Hepatic stellate cell (primary cell): ENCODE measurements at regions not wholly inside any gene's neighbourhood (a gene's known extent, or its start where the extent isn't known, plus 50 kb on each side); places are given as distances from the start of the nearest gene placed in this dataset.
"Not testable (repeated sequence)": the region's sequence is repeated elsewhere in the genome, so short reads cannot be mapped to it uniquely, and the experiment has no call there.

Experiments
- DNase-seq: peaks from one replicate; pipeline ENCODE4 v3.0.0; 2011; ENCODE audit warnings: low spot score

DNA sequence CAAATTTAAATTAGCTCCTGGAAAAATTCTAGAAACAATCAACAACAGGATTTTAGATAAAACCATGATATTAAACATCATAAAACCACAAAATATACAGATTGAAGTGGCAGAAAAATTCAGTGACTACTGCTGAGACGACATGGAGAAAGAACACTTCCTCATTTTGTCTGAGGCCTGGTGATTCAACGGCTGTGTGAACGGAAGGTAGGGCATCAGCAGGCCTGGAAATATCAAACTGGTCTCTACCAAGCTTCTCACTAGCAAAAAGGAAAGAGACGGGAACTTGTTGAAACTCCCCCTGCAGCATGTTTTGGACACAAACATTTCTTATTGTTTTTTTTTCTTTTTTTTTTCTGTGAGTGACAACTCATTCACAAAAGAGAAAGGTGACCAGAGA, 58.0 kb upstream of the AHI1 start:
- no peak for DNase-seq

- no peak for DNase-seq
Measured at GRCh38 chr6:135557582-135557981, 60.0 kb upstream of the AHI1 start.

DNA sequence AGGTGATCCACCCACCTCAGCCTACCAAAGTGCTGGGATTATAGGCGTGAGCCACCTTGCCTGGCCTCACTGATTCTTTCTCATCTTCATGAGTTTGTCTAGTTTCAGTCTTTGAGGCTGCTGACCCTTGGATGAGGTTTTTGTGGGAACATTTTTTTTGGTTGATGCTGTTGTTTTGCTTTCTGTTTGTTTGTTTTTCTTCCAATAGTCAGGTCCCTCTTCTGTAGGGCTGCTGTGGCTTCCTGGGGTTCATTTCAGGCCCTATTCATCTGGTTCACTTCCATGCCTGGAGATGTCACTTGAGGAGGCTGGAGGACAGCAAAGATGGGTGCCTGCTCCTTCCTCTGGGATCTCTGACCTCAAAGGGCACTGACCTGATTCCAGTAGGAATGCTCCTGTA, 68.1 kb upstream of the AHI1 start:
- DNase-seq: not testable (repeated sequence)

DNA sequence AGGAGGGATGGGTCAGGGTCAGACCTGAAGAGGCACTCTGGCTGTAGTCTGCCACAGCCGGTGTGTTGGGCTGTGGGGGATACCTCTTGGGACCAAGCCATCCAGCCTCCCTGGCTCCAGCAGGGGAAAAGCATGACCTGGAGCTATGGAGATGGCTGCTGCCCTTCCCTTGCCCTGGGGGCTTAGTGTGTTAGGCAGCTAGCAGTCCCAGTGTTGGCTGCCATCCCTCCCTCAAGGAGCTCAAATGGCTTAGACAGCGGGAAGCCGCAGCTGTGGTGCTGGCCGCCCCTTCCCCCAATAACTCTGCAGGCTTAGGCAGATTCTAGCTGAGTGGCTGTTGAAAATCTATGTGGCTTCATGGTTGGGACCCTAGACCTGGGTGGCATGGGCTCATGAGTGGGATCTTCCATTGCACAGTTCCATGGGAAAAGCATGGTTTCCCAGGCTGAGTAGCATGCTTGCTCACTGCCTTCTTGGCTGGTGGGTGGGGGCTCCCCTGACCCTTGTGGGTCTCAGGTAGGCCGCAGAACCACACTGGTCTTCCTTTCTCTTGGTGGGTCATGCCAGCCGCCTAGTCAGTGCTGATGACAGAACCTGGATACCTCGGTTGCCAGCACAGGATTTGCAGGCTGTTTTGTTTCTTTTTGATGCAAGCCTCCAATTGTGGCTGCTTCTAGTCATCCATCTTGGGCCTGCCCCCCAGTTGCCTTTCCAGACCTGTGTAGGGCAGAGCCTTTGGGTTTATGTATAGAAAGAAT, 69.0 kb upstream of the AHI1 start:
- no peak for DNase-seq

- no peak for DNase-seq
Measured at GRCh38 chr6:135567375-135568083, 70.0 kb upstream of the AHI1 start.

- DNase-seq: peak; percentile 51
Measured at GRCh38 chr6:135568379-135568778, 70.8 kb upstream of the AHI1 start.

DNA sequence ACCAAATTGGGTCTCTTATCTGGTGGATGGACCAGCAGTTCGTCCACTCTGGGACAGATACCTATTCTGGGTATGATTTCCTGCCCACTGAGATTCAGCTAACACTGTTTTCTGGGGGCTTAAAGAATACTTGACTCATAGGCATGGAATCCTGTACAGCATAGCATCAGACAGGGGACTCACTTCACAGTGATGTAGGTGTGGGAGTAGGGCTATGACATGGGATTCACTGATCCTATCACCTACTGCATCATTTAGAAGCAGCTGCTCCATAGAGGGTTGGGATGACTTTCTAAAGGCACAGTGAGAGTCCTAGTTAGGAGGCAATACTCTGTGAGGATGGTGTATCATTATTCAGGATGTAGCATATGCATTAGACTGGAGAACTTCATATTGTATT, 74.5 kb upstream of the AHI1 start:
- DNase-seq: no peak

DNA sequence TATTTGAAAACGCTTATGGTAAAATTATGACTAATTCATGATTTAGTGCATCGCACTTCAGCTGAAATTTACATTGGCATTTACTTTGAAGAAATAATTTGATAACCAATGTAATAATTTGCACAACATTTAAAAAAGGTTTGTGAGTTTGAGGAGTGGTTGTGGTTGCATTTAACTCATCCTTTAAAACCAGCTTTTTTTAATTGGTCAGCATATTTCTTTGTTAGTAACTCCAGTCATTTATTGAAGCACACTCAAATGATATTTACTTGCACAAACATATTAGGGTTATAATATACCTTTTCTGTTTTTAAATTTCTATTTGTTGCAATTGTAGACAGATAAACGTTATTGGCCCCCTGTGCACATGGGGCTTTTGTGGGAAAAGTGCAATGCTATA, 78.1 kb upstream of the AHI1 start:
- no peak for DNase-seq

DNA sequence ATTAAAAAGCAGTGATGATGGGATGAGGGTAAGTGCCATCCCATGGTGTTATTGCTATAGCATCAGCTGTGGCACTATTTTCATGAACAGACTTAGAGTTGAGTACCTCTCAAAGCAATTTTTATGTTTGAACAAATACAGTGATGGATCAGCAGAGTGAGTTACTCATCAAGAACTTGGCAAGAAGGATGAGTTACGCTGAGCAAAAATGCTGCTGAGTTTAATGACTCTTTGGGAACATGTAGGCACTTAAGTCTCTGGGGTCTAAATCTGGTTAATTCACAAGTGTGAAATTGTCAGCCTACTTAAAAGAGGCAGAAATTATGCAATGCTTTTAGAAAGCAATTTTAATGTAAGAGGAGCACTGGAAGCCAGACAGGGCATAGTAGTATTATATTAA, 78.5 kb upstream of the AHI1 start:
- DNase-seq: no peak

- no peak for DNase-seq
Measured at GRCh38 chr6:135577059-135577538, 79.6 kb upstream of the AHI1 start.

DNA sequence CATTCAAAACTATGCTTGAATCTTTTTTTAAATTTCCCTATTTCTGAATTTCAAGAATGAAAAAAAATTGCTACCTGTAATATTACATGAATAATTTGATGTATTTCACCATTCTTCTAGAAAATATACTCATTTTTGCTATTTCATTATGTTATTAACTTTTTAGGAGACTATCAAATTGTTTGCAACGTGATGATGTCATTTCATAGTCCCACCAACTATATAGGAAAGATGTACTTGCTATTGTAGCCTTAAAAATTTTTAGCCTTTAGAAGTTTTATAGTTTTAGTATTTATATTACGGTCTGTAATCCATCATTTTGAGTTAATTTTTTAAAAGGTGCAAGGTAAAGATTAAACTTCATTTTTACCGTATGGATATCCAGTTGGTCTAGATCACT, 81.4 kb upstream of the AHI1 start:
- DNase-seq: no peak

GRCh38 chr6:135581211-135581610, 83.7 kb upstream of the AHI1 start:
- DNase-seq: no peak

GRCh38 chr6:135583256-135583761, 85.8 kb upstream of the AHI1 start:
- DNase-seq: no peak

- DNase-seq: no peak
Measured at GRCh38 chr6:135586388-135586787, 88.8 kb upstream of the AHI1 start.

- DNase-seq: no peak
Measured at GRCh38 chr6:135586844-135587243, 89.3 kb upstream of the AHI1 start.

- no peak for DNase-seq
Measured at GRCh38 chr6:135592276-135592675, 94.7 kb upstream of the AHI1 start.

DNA sequence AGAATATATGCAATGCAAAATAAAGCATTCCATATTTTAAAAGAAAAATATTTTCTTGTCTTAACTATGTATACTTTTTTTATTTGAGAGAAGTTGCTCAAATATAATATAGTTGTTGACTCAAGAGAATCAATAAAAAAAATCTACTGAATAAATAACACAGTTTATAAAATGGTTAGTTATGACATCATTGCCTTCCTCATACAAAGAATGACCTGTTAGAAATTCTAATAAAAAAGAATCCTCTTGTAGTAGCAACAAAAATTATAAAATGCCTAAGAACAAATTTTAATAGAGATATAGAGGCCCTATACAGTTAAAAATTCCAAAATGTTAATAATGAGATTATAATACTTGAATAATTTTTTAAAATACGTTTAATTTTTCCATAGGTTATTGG, 96.5 kb upstream of the AHI1 start:
- DNase-seq: no peak

GRCh38 chr6:135600086-135600702, 102.7 kb upstream of the AHI1 start:
- no peak for DNase-seq

DNA sequence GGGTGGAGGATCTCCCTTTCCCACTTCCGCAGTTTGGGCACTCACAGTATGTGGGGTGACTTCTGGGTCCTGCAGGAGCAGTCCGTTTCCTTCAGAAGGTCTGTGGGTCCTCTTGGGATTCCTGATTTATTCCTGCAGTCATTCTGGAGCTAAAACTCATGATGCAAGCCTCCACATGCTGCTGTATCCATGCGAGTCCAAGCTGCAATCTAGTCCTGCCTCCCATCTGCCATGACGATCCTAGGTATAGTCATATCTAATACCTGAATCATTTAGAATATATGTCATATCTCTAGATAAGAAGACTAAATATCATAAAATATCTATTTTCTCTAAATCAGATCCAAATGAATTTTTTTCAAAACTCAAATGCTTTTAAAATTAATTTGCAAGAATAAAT, 103.4 kb upstream of the AHI1 start:
- no peak for DNase-seq

GRCh38 chr6:135601857-135602256, 104.3 kb upstream of the AHI1 start:
- no peak for DNase-seq

DNA sequence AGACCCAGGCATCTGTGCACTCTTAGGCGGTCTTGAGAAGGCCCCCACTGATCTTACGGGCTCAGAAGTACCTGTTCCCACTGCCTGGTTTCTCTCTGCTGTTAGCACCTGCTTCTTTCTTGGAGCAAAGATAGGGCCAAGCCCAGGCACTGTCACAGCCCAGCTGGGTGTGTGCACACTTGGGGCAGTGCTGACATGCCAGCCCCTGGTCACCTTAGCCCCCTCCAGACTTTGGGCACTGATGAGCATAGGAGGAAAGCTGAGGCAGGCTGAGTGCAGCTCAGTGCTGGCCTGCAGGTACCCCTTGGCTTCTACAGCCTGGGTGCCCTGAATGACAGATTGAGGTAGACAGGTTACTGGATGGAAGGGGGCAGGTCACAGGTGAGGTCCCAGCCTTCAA, 105.7 kb upstream of the AHI1 start:
- no peak for DNase-seq

- no peak for DNase-seq
Measured at GRCh38 chr6:135604035-135604860, 106.7 kb upstream of the AHI1 start.
